G401.6 (cell line): ENCODE measurements at regions not wholly inside any gene's neighbourhood (a gene's known extent, or its start where the extent isn't known, plus 50 kb on each side); places are given as distances from the start of the nearest gene placed in this dataset.

Source experiments
- FAIRE-seq: peaks from 2 replicates; lab custom pipeline; 2012; peaks lifted over from hg19 to GRCh38; lab: Jason Lieb, UNC

DNA sequence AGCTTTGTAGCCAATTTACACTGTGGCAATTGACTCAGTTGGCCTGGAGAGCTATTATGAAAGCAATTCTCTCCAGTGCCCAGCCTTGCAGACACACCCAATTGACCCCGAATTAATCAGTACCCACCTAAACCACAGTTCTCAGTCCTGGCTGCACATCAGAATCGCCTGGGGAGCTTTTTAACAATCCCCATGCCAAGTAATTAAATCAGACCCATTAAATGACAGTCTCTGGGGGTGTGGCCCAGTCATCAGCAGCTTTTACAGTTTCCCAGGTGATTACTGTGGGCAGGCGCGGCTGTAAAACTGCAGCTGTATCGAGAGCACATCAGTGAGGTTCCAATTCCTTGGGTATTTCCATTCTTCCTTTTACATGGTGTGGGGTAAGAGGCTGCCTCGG, 460.9 kb upstream of the FAT1 start:
- FAIRE-seq: no peak

DNA sequence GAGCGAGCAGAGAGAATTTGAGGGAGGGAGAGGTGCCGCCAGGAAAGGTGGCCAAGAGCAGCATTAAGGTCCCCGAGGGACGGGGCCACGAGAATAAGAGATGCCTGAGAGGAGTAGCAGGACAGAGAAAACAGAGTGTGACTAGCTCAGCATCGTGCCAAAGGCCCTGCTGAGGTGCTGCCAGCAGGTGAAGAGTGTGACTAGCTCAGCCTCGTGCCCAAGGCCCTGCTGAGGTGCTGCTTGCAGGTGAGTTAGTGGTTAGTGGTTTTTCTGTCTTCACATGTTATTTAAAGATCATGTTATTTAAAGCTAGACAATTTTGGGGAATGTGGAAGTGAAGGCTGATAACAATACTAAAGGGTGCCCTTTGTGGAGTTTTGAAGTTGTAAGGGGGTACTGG, 464.5 kb upstream of the FAT1 start:
- no peak for FAIRE-seq

DNA sequence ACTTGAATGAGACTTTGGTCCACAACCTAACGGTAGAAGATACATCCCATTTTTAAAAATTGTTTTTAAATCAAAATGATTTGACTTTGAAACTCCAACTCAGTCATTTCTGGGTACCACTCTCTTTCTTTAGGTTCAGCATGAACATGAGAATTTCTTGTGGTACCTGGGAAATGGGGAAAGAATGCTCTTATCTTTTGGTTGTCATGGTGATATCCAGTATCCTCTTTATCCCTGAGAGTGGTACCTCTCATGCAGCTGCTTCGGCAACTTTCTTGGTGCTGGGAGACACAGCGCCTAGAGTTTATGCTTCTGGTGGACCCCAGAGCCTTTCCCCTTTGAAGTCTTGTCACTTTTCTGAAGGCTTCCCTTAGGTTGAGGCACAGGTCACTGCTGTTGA, 465.1 kb upstream of the FAT1 start:
- FAIRE-seq: no peak

DNA sequence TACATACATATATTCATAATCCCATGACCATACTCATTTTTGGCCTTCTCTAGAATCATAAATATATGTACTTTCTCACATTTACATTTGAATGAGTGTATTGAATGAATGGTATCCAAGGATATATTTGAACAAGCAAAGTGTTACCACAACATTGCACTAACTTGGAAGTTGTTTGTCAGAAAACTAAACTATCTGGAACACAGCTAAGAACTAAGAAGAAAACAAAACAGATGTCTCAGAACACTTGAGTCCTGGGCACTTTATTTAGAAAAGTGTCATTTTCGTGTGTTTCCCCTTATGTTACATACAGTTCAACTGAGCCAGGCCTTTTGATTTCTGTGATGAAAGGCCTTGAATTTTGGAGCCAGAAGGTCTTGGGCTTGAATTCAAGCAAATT, 466.7 kb upstream of the FAT1 start:
- FAIRE-seq: no peak

DNA sequence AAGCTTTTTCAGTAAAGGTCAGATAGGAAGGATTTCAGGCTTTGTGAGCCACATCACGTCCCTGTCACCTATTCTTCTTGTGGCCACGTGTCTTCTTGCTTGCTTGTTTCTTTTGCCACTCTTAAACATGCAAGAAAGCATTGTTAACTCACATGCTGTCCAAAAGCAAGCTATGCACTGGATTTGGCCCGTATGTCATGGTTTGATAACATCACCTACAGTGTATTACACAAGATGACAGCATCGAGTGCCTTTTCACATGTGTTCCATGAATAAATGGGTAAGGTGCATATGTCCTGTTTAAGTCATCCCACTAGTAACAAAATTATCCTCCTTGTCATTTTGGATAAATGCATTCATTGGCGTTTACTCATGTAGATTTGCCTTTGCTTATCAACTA, 468.0 kb upstream of the FAT1 start:
- no peak for FAIRE-seq

DNA sequence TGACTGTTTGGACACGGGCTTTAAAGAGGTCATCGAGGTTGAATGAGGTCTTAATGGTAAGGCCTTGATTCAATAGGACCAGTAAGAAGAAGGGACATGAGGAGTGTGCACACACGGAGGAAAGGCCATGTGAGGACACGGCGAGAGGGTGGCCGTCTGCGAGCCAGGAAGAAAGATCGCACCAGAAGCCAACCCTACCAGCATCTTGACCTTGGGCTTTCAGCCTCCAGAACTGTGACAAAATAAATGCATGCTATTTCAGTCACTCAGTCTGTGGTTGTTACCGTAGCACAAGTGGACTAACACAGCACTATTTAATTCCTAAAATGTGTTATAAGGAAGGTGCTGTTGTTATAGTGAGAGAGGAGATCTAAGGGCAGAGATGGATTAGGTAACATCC, 468.6 kb upstream of the FAT1 start:
- FAIRE-seq: no peak

DNA sequence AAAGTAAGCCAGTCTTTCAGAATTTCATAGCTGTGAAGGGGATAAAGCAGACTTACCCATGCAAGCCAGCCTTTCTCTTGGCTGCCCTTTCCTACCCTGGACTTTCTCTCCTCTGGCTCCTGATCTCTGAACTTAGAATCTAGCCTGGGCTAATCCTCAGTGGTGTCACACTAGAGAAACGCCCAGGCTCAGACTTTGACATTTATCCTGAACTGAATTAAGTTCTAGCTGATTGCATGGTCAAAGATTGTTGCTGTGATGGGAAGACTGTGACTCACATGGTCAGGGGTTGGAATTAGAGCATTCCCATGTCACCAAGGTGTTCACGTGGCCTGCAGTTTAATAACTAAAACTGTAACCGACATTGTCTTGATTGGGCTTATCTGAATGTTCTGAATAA, 469.5 kb upstream of the FAT1 start:
- no peak for FAIRE-seq

DNA sequence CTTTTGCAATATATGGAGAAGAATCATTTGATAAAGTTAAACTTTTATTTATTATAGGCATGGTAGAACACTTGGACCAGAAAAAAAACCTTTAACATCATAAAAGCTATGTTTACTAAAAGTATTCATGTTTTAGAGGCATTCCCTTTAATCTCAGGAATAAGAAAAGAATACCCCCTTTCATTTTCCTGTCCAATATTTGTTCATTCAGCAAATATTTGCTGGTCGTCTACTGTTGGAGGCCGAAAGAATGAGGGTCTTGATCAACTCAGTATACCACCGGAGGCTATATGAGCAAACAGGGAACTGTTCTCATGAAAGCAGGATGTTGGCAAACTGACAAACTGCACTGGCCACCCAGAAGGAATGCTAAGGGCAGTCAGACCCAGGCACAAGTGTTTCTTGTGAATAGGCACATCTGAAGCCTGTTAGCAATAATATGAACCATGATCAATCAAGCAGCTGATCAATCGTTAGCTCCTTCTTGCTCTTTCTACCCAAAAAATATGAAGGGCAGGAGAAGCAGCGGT, 480.8 kb upstream of the FAT1 start:
- FAIRE-seq: no peak

DNA sequence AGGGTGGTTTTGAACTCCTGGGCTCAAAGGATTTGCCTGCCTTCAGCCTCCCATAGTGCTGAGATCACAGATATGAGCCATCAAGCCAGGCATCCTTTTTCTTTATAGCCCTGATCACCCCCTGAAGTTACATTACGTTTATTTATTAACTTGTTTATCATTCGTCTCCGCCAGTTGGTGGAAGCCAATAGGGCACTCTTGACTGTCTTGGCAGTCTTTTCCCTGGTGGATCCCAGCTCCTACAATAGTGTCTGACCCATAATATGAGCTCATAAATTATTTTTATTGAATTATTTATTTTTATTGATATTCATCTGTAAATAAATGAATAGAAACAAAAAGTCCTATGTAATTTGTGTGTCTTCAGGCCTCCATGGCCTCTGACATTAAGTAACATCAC, 484.3 kb upstream of the FAT1 start:
- no peak for FAIRE-seq

DNA sequence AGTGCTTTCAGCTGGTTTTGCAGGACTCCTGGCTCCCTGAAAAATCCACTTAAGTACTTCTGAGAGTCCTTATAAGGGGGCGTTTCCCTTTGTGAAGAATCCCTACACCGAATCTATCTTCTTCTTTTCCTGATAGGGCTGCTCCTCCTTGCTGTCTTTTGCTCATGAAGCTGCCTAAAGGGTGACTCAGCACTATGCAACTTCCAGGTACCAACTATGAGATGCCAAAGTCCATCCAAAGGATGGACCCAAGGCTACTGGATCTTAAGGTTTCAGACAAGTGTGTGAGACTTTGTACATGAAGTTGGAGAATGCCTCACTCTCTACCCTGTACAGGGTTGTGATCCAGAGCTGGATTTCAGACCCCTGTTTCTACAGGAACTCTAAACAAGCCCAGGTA, 485.0 kb upstream of the FAT1 start:
- no peak for FAIRE-seq

DNA sequence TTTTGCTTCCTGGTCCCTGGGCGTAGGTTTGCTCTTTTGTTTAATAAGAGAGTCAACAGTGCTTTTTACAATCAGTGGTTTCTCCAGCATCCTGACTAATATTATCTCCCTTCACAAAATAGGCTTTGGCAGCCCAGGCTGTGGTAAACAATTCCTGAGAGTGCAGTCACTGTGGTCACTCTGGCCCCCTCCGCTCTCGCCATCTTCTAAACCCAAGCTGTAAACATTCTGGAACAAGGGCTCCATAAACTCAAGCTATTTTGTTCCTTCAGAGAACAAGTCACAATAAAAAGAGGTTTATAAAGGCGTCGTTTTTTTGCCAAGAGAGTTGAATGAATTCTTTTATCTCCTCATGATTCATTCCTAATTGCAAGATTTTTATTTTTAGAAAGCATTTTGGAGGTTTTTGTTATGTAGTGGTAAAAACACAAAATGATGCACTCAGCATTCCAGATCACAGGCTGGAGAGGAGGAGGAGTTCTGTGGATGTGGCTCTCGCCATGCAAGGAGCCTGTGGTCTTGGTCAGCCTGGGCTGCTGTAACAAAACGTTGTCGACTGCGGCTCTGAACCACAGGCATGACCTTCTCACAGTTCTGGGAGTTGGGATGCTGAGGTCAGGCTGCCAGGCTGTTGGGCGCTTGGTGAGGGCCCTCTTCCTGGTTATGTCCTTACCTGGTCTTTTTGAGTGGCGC, 486.4 kb upstream of the FAT1 start:
- no peak for FAIRE-seq

DNA sequence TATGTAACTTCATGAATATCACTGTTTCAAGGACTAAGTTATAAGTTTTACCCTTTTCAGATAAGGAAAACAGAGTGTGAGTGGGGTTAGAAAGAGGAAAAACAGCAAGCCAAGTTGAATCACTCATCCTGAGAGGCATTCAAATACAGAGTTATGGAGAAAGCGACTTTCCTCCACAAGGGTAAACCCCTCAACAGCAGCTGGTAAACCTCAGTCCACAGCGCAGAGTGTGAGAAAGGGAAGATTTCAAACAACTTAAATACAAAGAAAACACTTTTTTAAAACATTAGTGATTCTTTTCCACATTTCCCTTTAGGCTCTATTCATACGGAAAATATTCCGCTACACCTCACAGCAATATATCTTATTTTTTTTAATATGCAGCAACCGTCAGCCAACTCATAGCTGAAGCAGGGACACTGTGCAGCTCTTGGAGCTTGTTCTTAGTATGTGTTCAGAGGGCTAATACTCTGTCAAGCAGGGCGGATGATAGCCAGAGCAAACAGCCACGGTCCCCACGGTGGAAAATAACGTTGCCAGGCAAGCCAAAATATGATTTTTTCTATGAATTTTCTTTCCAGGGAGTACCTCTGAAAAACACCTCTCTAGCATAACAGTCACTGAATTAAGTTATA, 488.9 kb upstream of the FAT1 start:
- FAIRE-seq: no peak

DNA sequence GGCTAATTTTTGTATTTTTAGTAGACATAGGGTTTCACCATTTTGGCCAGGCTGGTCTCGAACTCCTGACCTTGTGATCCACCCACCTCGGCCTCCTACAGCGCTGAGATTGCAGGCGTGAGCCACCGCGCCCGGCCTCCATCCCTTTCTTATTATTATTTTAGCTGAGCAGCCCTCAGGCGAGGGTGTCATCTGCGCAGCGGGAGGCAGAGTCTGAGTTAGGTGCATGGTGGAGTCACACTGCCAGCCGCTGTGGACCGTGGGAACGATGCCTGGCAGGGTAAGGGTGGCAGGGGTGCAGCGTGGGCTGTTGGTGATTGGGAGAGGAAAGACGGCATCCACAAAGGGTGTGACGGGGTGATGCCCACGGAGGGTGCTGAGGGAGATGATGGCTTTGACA, 491.8 kb upstream of the FAT1 start:
- no peak for FAIRE-seq

DNA sequence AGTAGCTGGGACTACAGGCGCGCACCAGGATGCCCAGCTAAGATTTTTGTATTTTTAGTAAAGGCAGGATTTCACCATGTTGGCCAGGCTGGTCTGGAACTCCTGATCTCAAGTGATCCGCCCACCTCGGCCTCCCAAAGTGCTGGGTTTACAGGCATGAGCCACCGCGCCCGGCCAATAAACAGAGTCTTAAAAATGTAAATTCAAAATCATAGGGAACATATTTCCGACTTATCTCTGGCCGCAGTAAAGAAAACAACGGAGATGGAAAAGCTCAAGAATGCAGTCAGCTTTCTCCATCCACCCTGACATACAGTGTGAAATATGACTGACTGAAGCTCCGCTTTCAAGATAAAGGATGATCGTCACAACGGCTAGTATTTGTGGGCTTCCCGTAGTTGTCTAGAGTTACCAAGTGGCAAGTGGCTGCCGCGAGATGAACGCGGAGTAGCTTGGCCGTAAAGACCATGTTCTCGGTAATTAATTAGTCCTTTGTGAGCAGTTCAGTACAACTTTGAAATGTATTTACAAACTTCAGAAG, 495.1 kb upstream of the FAT1 start:
- no peak for FAIRE-seq

DNA sequence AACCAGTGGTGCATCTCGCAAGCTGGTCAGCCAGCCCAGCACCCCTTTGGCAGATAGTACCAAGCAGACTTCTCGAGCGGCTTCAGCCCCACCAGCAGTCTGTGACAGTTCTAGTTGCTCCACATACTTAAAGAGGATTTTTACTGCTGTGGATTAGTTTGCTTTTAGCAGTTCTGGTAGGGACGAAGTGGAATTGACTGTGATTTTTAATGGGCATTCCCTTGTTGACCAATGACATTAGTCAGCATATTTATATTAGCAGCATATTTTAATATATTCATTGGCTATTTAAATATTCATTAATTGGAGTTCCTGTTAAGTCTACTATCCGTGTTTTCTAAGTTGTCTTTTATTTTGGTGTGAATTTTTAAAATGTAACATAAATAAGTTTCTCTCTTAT, 500.9 kb upstream of the FAT1 start:
- no peak for FAIRE-seq

DNA sequence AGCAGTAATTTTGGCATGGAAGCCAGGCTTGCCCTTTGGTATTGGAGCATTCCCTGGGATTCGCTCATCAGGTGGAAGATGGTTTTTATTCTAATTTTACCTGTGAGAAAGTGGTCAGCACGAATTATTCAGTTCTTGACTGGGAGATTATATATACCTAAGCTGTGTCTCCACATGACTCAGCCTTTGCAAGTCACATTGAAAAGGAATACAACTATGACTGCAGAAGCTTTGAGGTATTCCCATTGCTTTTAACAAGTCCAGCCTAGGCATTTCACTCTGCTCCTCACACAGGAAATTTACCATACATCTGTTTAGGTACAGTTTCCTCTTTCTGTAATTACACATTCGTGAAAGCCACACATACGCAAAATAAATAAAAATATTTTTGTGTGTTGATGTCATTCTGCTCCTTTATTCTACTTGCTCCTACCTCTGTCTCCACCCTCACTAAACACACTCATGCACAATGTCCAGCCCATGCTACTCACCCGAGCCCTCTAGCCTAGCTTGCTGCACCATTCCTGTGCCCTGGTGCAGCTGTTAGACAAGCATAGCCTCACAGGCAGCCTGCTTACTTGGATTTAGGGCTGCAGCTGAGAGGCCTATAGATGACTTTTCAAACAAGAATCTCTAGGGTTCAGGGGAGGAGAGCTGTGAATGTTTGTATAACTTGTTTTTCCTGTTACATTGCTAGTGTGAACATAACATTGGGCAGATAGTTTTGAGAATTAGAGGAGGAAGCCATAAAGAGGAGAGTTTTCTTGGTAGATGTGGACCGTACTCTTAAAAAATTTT, 504.4 kb upstream of the FAT1 start:
- no peak for FAIRE-seq

DNA sequence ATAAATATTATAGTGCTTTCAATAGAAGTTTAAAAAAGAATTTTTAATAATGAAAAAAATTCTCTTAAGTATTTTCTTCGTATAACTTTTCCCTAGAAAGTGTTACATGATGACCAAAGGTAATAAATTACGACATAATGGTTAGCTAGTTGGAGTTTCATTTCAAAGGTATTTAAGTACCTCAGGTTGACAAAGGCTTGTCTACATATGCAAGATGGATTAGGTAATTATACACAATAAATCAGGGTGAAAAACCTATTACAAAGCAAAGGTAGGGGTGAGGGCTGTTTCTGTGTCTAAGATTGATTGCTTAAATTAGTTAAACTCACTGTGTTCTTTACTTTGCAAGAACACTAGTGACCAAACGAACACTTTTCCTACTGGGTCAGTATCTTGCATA, 508.5 kb upstream of the FAT1 start:
- FAIRE-seq: no peak

DNA sequence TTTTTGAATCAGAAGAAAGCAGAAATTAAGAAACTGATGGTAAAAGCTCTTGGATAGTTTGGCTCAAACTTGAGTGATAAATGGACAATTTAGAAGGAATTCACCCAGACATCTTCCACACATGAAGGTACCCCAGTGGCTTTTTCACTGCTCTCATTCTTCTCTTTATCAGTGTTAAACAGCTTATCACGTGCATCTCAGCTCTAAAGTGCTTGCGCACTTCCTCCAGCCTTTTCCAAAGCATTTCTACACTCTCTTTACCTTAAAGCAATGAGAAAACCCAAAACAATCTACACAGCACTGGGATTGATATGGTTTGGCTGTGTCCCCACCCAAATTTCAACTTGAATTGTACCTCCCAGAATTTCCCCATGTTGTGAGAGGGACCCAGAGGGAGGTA, 509.1 kb upstream of the FAT1 start:
- no peak for FAIRE-seq

DNA sequence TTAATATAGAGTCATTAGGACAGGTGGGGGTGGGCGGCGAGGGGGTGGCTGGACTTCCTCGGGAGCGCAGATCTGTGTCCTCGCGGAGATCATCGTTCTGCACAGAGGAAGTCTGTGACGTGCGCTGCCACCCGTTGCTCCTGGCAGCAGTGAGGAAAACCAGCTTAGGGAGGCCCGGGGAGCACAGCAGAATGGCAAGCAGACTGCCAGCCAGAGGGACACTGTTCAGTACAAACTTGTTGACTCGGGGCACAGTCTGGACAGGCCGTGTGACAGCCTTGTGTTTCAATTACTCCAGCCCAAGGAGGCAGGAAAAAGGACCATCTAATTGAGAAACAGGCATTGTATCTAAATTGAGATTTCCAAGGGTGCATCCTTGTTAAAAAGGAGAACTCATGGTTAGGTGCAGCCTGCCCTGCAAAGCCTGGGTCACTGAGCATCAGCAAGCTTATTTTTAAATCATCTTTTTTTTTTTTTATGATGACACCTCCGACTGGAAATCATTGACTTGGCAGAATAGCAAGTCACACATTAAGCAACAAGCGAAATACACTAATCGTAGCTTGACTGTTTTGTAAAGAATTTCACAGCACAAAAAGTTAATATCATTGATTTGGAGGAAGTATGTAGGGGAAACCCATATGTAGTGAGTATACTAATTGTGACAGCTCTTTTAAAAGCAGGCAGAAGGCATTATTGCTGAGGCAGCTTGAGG, 512.0 kb upstream of the FAT1 start:
- no peak for FAIRE-seq

DNA sequence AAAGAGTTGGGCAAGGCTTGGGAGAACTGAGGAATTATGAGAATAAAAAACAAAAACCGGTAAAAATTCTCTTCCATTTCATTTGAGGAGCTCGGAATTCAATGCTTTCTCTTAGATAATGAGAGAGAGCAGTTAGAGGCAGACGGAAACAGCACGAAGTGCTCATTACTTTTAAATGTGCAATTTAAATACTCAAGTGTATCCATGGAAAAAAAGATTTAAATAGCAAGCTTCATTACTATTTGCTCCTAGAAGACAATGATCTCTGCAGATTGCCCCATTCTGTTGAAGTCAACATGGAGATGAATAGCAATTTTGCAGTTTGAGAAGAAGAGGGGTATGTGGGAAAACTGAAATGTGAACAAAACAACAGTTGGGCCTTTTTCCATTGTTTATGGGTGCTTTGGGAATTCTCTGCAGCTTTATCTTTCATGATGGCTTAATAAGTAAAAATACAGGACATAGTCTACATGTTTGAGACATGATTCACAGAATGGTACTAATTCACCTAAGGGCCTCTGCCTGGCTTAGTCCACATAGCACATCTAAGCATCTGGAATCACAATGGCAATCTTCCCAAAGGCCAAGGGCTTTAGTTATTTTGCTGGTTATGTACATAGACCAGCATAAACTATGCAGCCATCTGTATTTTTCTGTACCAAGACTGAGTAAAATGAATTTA, 512.7 kb upstream of the FAT1 start:
- FAIRE-seq: no peak

DNA sequence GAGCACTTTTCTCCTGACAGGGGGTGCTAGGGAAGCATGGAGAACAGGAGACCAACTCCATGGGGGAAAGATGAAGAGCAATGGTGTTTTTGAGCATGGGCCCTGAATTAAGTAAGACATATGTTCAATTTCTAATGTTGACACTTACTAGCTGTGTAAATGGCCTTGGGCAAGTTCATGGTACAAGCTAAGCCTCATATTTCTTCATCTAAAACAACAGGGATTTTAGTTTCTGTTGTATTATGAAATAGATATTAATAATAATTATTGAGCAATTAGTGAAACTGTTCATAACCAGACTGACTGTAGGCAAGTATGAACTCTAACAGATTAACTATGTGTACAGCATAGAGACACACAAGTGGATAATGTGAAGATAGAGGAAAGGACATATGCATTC, 515.0 kb upstream of the FAT1 start:
- no peak for FAIRE-seq

DNA sequence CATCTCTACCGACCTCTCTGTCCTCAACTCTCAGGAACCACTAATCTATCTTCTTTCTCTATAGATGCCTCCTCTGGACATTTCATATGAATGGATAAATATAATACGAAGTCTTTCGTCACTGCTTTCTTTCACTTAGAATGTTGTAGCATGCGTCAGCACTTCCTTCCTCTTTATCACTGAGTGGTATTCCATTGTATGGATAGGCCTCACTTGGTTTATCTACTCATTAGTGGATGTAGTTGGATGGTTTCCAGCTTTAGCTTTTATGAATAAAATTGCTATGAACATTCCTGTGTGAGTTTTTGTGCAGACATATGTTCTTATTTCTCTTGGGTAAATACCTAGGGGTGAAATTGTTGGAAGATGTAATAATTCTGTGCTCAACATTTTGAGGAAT, 528.2 kb upstream of the FAT1 start:
- no peak for FAIRE-seq
